HG03442 (cell line): ENCODE measurements at regions not wholly inside any gene's neighbourhood (a gene's known extent, or its start where the extent isn't known, plus 50 kb on each side); places are given as distances from the start of the nearest gene placed in this dataset.
A peak's percentile ranks its signal among the peaks of the same experiment; 100 is the strongest.
"Not testable (repeated sequence)": the region's sequence is repeated elsewhere in the genome, so short reads cannot be mapped to it uniquely, and the experiment has no call there.

Source experiments
- ATAC-seq: cut with Tn5 transposase; IDR thresholded peaks from one replicate; pipeline ENCODE4 v1.9.1; 2021; ENCODE audit warnings: mild to moderate bottlenecking, moderate library complexity; ENCODE audit not compliant: unreplicated experiment

DNA sequence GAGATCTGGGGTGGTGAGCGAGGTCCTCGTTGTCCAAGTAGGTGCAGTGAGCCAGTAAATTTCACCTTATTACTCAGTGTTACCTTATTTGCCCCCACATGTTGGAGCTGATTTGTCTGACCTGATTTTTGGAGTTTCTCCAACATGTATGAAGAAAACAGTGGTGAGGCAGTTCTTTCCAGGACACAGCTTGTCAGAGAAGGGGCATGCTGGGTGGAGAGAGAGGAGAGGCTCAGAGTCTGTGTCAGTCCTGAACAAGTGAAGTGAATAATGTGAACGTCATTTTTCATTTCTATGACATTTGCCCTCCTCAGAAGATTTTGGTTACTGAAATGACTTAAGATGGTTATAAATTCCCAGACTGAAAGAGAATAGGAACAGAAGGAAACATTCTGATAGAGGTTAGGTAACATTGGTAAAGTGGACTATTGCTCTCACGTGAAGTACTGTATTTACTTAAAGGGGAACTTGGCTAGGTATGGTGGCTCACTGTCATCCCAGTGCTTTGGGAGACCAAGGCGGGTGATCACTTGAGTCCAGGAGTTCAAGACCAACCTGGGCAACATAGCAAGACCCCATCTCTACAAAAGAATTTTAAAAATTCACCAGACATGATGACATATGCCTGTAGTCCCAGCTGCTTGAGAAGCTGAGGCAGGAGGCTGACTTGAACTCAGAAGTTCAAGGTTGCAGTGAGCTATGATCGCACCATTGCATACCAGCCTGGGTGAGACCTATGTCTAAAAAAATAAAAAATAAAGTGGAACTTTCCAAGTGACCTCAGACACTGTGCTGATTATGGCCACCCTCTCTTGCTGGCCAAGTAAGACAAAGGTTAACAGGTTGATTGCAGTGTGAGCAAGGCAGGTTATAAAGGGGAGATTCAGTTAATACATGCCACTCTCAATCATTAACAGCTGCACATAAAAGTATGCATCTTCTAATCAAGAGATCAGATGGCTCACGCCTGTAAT lies 184.3 kb downstream of the EDN1 start:
- ATAC-seq = no peak

DNA sequence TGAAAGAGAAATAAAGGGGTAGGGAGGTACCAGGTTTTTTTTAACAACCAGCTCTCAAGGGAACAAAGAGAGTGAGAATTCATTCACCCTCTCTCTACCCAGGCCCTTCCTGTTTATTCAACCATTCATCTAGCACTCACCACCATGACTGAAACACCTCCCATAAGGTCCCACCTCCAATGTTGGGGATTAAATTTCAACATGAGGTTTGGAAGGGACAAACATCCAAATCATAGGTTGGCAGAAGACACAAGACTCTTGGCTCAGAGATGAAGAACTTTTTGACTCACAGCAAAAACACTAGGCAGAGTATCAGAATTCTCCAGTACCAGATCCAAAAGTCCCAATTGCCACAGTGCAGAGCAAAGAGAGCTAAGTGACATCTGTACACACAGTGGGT lies 186.3 kb downstream of the EDN1 start:
- ATAC-seq = no peak

DNA sequence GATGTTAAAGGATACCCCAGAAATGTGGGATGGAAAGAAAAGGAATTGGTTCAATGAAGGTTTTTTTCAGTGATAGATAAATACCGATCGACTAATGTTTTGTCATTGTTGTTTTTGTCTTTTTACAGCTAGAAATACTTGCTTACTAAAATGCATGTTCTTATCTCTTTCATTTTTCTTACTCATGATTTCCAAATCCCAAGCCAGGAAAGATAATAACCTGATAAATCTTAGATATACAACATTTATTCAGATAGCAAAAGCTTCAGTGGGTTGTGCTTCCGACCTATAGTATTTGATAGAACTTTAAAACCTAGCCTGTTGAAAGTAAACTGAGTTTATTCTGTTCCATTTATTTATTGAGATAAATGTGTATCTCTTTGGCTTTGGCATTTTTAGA lies 187.5 kb downstream of the EDN1 start:
- ATAC-seq = no peak

DNA sequence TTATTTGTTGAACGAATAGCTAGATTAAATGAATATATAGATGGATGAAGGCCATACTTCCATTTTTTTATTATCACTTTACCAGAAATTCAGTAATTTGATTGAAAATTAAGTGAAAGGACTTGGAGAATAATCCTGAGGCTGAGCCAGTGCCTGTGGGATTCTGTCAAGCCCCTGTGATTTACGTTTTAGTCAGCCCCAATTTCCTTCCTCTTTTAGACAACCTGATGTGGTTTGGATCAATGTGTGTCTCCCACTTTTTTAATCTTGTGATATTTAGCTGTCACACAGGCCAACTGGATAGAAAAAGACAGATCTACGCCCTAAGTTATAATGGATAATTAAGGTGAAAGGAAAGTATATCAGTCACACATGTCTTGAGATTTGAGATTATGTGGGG lies 188.8 kb downstream of the EDN1 start:
- no peak for ATAC-seq

DNA sequence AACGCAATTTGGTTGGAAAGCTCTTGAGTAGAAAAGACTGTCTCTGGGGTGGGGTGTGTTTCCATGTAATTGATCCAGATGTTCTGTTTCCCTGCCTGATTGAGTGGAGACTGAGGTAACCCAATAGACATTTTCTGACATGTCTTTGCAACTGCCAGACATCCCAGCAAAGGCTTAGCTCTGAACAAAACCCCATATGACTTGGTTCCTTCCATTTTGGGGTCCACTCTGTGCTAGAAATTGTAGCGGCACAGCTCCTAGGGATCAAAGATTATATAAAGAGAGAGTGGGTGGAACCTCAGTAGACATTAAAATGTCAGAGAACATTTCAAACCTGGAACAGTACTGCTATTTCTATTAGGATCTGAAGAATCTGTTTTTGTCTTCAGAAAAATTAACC lies 189.3 kb downstream of the EDN1 start:
- no peak for ATAC-seq

- no peak for ATAC-seq
Measured at GRCh38 chr6:12479881-12480280, 189.7 kb downstream of the EDN1 start.

- no peak for ATAC-seq
Measured at GRCh38 chr6:12480379-12480778, 190.2 kb downstream of the EDN1 start.

DNA sequence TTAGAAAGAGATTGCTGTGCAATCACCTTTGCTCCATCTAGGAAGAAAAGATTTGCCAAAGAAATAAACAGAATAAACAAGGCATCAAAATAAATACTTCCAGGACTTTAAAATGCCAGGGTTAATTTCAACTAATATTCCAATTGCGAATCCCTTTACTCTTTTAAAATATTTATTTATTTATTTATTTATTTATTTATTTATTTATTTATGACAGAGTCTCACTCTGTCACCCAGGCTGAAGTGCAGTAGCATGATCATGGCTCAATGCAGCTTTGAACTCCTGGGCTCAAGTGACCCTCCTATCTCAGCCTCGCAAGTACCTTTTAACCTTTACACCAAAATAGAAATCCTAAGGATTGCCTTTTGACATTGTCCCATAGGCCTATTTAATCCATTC lies 191.1 kb downstream of the EDN1 start:
- ATAC-seq = no peak

DNA sequence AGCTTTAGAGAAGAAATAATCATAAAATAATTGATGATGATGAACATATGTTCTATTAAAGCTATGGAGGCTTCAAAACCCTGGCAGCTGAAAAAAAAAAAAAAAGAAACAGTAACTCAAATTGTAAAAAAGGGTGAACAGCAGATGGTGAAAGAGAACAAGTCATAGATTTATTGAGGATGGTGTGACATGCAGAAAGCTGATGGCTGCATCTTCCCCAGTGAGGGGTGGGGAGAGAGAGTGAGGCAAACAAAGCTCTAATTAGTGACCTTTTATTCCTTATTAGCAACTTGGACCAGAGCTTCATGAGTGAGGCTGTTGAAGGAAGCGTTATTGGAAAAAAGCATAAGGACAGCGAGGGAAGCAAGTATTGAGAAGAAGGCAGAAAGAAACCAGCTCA lies 191.7 kb downstream of the EDN1 start:
- no peak for ATAC-seq

DNA sequence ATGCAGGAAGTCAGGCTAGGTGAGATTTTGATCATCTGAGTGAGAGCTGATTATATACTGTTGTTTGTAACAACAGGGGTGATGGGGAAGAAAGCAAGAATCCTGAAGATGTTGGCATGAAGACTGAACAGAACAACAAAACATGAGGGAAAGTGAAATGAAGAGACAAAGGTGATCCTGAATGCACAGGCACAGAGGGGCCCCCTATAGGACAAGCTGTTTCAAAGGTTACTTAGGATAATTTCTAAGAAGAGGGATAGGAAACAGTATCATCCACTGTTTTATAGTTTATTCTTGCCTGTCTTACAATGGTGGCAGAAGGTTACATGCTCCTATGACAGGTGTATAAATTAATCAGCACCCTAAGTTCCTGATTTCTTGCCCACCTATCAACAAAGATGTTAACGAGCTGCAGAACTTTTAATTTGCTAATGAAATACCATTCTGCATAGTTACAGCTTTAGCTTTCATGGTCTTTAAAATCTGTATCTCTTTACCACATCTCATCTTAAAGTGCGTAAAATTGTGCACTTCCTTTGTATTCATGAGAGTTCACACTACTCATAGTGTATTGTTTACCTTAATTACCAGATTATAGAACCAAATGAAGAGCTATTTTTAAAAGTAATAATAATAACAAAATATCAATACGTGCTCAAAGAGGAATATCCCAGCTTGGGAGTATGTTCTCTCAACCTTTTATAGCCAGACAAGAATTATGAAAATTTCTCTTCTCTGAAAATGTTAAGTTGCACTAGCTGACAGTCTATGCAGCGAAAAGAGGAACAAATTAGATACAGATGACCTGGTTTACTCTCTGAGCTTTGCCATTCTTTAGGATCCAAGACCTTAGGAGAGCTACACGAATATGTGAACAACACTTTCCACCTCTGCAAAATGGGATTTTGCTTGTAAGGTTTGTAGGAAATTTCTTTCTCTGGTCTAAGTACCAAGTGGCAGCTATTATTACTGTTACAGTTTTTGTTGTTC lies 192.5 kb downstream of the EDN1 start:
- ATAC-seq = no peak

- peak; percentile 82 for ATAC-seq
Measured at GRCh38 chr6:12483712-12484111, 193.6 kb downstream of the EDN1 start.

DNA sequence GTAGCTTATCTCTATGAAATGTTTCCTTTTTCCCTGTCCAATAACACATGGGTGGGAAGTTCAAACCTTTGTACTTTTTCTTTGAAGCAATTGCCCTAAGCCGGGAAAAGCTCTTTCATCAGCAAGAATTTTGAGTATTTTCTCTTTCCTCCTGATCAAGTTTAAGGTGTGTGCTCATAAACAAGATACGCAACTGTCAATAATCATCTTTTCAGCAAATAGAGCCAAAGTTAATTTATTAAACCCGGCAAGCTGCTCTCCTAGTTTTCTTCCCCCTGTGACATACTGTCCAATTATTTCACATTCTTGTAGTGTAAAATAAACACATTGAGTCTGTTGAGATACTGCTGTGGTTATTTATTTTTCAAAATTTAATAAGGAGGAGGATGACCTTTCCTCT lies 194.4 kb downstream of the EDN1 start:
- ATAC-seq = no peak

DNA sequence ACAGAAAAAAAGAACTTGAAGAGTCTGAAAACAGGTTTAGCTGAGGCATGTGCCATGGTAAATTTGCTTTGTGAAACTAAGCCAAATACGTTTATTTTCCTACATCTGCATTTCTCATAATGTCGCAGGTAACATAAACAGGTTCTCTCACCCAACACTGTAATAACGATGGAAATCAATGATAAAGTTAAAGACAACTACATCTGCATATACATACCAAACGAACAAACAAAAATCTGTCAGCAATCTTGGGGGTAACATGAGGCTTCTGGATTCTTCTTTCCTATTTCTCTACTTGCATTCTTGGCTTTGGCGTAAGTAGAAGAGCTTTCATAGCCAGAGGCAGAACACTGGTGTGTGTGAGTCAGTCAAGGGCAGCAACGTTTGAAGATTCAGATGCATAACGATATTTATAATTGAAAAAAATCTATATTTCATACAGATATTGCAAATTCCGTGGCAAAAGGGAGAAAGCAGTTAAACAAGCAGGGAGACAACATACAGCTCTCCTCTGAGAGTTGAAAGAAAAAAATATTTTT lies 195.1 kb downstream of the EDN1 start:
- no peak for ATAC-seq

DNA sequence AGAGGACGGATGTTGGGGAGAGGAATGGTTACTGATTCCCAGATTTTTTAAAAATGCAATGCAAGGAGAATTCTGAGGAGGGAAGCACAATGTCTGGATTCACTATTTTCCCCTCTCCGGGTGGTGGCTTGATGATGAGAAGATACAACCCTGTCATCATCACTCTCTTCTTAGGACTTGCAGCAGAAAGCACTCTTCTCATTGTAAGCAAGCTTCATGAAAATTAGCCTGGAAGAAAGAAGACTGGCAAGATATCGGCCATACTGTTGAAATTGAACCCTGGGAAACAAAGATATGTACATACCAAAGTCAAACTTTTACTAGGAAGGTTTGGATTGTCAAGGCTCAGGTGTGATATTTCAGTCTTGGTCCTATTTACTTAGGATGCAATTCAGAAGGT lies 195.7 kb downstream of the EDN1 start:
- no peak for ATAC-seq

DNA sequence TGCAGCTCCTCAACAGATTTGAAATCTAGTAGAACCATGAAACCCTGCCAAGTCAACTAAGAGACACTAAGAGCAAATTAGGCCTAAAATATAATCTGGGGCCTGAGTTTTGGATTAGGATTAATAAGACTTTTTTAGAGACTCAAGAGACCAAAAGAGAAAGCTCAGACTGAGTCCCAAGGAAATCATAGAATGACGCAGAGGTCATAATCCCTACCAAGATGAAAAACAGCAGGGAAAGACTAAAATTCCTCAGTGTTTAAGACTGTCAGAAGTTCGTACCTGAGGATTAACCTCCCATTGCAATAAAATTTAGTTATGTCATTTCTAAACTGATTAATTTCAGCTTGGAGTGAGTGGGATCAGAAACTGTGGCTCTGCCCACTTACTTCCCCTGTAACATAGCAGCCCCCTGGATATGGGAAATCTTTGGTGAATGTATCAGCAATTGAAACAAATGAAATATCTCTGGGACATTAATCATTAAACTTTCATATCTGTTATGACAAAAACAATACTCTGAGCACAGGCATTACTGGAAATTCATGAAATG lies 200.3 kb downstream of the EDN1 start:
- ATAC-seq = no peak

DNA sequence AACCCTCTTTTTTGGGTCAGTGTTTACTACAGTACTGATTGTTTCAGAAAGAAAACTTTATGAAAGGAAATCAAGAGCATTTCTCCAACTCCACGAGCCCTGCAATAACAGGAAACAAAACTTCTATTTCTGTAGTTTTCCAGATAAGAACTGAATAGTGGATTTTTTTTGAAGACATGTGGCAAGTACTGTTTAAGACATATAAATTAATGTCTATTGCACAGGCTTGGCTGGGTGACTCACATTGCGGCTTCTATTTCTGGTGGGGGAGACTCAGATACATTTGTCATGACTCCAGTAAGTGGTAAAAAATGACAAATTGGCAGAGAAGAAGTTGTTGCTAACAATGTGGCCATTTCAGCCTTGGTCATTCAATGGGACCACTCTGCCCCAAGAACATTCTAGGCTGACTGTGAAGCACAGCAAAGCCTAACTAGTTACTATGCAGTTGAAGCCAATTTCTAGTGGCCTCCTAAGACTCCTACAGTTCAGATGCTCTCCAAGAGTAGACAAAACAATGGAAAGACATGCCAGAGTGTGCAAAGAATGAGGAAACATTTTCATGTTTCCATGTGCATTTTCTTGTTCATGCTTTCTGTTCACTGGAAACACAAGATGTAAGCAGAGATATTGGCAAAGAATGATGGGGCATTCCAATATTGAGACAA lies 200.9 kb downstream of the EDN1 start:
- no peak for ATAC-seq

GRCh38 chr6:12492929-12493328 lies 202.8 kb downstream of the EDN1 start:
- not testable (repeated sequence) for ATAC-seq

DNA sequence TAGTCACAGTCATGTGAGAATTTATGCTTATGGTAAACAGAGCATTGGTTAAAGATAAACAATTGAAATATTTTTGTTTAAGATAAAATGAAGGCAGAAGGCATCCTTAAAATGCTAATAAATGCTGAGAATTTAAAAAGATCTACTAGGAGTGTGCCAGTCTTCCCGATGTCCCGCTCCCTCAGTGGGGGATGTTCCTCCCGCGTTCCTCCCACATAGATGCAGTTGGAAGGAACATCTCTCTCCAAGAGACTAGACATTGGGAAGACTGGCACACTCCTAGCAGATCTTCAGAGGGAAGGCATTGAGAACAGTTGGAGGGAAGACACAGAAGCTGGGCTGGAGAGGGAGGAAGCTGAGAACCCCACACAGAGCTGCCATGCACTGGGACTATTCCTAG lies 203.3 kb downstream of the EDN1 start:
- no peak for ATAC-seq

DNA sequence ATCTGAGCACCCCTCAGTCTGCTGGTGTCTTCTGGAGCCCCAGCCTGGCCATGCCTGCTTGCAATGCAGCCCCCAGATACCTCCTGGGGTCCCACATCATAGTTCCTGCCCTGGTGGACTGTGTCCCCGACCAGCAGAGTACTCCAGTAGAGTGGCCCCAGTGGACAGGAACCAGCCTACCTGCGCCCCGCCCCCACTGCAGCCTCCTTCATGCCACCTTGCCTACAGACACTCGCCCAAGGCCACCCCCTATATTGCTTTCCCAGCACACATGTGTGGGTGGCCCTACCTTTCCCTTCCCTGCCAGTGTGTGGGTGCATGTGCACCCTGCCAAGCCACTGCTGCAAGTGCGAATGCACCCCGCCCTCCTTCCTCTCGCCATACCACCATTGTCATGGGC lies 204.0 kb downstream of the EDN1 start:
- ATAC-seq = no peak

DNA sequence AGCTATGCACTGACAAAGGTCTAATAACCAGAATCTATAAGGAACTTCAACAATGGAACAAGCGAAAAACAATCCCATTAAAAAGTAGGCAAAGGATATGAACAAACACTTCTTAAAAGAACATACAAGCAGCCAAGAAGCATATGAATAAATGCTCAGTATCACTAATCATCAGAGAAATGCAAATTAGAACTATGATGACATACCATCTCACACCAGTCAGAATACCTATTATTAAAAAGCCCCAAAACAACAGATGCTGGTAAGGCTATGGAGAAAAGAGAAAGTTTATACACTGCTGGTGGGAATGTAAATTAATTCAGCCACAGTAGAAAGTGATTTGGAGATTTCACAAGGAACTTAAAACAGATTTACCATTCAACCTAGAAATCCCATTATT lies 211.8 kb downstream of the EDN1 start:
- ATAC-seq = no peak
